GM21381 (cell line): ENCODE measurements at regions not wholly inside any gene's neighbourhood (a gene's known extent, or its start where the extent isn't known, plus 50 kb on each side); places are given as distances from the start of the nearest gene placed in this dataset.

Experiments
- ATAC-seq: cut with Tn5 transposase; IDR thresholded peaks from one replicate; pipeline ENCODE4 v1.9.1; 2021; ENCODE audit warnings: mild to moderate bottlenecking, moderate library complexity; ENCODE audit not compliant: unreplicated experiment

DNA sequence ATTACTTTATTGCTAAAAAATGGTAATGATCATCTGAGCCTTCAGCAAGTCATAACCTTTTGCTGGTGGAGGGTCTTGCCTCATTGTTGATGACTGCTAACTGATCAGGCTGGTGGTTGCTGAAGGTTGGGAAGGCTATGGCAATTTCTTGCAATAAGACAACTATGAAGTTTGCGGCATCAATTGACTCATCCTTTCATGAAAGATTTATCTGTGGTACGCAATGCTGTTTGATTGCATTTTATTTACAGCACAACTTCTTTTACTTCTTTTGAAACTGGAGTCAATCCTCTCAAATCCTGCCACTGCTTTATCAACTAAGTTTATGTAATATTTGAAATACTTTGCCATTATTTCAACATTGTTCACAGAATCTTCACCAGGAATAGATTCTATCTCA lies 58.3 kb upstream of the ACO1 start:
- no peak for ATAC-seq

DNA sequence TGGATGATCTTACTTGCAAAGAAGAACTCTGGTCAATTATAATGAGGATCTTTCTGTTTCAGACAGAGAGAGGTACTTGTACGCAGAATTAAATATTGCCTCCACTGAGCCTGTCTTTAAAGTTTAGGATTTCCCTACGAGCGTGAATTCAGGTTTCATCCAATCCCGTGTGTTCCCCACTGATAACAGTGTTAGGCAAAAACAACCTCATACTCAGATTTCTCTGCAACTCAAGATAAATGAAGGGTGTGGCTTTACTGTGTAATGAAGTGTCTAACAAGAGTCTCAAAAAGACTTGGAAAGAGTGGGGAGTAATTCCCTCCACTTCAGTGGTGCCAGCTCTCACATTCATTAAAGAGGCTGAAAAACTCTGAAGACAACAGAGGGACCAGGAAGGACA lies 53.2 kb upstream of the ACO1 start:
- no peak for ATAC-seq

DNA sequence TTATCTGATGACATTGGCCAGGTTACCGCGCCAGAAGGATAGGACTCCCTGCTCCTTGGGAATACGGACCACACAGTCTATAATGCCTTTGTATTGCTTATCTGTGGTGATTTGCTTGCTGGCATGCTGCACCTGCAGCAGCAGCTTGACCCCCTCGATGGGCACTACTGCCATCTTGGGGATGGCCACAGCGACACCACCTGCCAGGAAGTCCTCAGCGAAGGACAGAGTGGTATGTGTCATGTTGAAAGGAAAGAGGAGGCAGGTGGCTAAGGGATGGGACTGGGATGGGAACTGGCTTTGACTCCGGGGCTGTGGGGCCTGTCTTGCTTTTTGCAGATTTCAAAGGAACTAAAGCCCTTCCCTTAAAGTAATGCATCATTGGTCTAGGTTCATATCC lies 50.3 kb upstream of the ACO1 start:
- ATAC-seq, result no peak
